ENCODE measurements at regions not wholly inside any gene's neighbourhood (a gene's known extent, or its start where the extent isn't known, plus 50 kb on each side); places are given as distances from the start of the nearest gene placed in this dataset.

DNA sequence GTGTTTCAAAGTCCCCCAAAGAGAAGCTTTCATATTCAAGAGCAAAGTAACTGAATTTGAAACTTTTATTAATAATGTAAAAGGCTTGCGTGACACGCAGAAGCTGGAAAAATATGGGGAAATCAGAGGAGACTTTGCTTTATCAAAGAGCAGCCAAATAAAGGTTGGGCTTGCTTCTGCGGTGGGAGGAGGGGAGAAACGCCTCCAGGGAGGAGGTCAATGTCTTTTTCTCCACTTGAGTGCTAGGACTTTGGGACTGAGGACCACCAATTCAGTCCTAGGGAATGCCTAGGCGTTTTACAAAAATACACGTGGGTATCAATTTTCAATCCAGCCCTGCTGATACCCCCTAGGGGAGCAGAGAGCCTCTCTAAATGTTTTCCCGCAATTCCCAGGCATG is 60.9 kb upstream of the FZD10 start:
- 36 to 42% methylated on average over 7 of the region's 7 CpGs for WGBS, 2 donors
- intact Hi-C loops (cut with DNase I): no loop called here
- DNase-seq (no peak), FAIRE-seq (no peak), ATAC-seq (no peak)
- Histone ChIP-seq H3K36me3 (no peaks in the 10 kb centered on the region), H3K27me3 (peaks cover 0 to 7% (median 0%) of the 10 kb centered on the region in 4 donors), H3K27ac (no peak overlapping the region), H3K4me1 (peaks cover 0 to 4% (median 0%) of the 10 kb centered on the region in 3 donors), H3K9me3 (no peaks in the 10 kb centered on the region), H3K4me3 (no peak overlapping the region)
- no peak for TF ChIP-seq CTCF (IDR thresholded peaks at IDR 0.05)

DNA sequence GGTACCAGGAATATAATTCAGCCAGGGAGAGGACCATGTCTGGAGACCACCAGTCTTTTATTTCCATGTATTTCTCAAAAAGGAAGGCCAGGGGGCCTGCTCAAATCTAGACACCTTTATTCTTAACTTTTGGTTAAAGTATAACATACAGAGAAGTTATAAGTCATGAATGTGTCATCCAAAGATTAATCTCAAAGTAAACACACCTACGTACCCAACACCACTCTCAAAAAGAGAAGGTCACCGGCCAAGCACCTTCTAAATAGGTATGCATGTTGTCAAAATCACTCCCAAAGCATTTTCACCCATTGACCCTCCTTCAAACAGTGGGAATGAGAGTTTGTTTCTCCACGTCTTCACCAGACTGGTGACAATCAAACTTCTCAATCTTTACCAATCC is 60.0 kb upstream of the FZD10 start:
- intact Hi-C loops (cut with DNase I): no loop called here
- Histone ChIP-seq H3K4me3 (no peak overlapping the region), H3K27ac (no peak overlapping the region), H3K9me3 (no peaks in the 10 kb centered on the region), H3K27me3 (peaks cover 0 to 7% (median 0%) of the 10 kb centered on the region in 4 donors), H3K36me3 (no peaks in the 10 kb centered on the region), H3K4me1 (peaks cover 0 to 4% (median 0%) of the 10 kb centered on the region in 3 donors)
- no peak for ATAC-seq
- no peak for TF ChIP-seq CTCF (IDR thresholded peaks at IDR 0.05)
- no peak for DNase-seq
- WGBS, 2 donors: 17 to 26% methylated on average over 3 of the region's 3 CpGs
- FAIRE-seq: no peak

DNA sequence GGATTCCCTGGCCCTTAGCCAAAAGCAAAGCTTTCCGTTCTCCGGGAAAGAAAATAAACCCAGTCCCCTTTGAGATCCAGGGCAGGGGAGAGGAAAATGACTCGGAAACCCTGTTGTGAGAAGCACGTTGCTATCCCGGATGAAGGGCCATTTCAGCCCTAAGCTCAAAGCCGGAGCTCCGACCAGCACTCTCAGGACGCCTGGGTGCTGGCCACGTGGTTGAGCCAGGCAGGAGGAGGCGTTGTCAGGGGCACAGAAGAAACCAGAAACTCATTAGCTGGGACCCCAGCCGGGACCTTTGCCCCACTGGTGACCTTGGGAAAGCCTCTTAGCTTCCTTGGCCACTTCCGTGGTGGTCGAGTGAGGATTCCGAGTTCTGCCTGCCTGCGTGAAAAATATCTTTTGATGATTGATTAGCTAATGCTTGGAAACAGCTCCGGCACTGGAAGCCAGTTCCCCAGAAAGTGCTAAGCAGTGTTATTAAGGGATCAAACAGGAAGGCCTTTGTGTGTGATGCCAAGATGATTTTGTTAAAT is 57.6 kb upstream of the FZD10 start:
- H3K4me1 ChIP-seq: peaks cover 0 to 4% (median 0%) of the 10 kb centered on the region in 3 donors
- no peak overlapping the region for H3K4me3 ChIP-seq
- H3K27ac ChIP-seq: peak overlapping the region in 2 of 4 donors; percentile 44
- FAIRE-seq (no peak), ATAC-seq (peak; percentile 65 to 86 (median 78)), DNase-seq (peak in 2 of 6 donors; percentile 10 to 39)
- TF ChIP-seq CTCF (IDR thresholded peaks at IDR 0.05): no peak
- H3K9me3 ChIP-seq: no peaks in the 10 kb centered on the region
- H3K36me3 ChIP-seq: no peaks in the 10 kb centered on the region
- intact Hi-C loops (cut with DNase I): no loop called here
- 1 to 2% methylated on average over 16 of the region's 16 CpGs for WGBS, 2 donors
- H3K27me3 ChIP-seq: peaks cover 0 to 7% (median 0%) of the 10 kb centered on the region in 4 donors

- ATAC-seq (no peak), FAIRE-seq (no peak)
Measured at GRCh38 chr12:130109062-130109945, 53.0 kb upstream of the FZD10 start.

More at GRCh38 chr12:130109062-130109945, 53.0 kb upstream of the FZD10 start:
- peaks cover 0 to 4% (median 0%) of the 10 kb centered on the region in 3 donors for H3K4me1 ChIP-seq
- no peak for TF ChIP-seq CTCF (IDR thresholded peaks at IDR 0.05)
- no peak overlapping the region for H3K27ac ChIP-seq
- no peaks in the 10 kb centered on the region for H3K27me3 ChIP-seq
- intact Hi-C loops (cut with DNase I): no loop called here
- no peak for DNase-seq
- 80 to 84% methylated on average over 16 of the region's 16 CpGs for WGBS, 2 donors
- H3K9me3 ChIP-seq: no peaks in the 10 kb centered on the region
- H3K4me3 ChIP-seq: no peak overlapping the region
- no peaks in the 10 kb centered on the region for H3K36me3 ChIP-seq
